ENCODE measurements at regions not wholly inside any gene's neighbourhood (a gene's known extent, or its start where the extent isn't known, plus 50 kb on each side); places are given as distances from the start of the nearest gene placed in this dataset.
"Not testable (repeated sequence)": the region's sequence is repeated elsewhere in the genome, so short reads cannot be mapped to it uniquely, and the experiment has no call there.

GRCh38 chr2:102871707-102872106 lies 109.9 kb downstream of the TMEM182 start:
- no peak for DNase-seq

DNA sequence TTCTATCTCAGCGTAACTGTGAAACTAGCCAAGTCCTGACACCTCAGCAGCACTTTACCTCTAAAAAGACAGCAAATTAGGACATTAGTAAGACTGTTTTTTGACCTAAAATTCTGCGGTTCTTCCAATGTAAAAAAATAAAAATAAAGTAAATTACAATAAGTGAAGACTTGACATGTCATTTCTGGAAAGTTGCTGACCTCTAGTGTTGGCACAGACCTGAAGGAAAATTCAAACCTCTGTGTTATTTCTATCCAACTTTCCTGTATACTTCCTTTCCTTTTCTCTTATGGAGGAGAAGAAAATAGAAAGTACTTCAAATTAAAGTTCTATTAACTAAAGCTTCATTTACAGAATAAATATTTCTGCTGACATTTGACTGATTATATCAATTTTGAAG lies 110.6 kb downstream of the TMEM182 start:
- DNase-seq = no peak

- DNase-seq = not testable (repeated sequence)
Measured at GRCh38 chr2:102879513-102879912, 117.7 kb downstream of the TMEM182 start.

DNA sequence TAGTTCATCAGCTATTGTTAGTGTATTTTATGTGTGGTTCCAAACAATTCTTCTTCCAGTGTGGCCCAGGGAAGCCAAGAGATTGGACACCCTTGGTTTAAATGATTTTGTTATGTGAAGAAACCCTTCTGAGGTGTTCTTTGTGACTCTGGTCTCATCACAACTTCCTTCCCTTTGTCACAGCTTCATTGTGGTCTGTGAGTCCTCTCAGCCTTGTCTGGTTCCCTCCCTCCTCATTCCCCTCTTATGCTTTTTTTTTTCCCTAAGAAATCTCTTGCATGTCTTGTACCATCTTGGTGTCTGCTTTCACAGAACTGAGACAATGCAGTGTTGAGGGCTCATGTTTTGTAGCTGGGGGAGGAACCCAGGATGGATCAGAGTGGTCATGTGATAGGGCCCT lies 118.9 kb downstream of the TMEM182 start:
- no peak for DNase-seq

DNA sequence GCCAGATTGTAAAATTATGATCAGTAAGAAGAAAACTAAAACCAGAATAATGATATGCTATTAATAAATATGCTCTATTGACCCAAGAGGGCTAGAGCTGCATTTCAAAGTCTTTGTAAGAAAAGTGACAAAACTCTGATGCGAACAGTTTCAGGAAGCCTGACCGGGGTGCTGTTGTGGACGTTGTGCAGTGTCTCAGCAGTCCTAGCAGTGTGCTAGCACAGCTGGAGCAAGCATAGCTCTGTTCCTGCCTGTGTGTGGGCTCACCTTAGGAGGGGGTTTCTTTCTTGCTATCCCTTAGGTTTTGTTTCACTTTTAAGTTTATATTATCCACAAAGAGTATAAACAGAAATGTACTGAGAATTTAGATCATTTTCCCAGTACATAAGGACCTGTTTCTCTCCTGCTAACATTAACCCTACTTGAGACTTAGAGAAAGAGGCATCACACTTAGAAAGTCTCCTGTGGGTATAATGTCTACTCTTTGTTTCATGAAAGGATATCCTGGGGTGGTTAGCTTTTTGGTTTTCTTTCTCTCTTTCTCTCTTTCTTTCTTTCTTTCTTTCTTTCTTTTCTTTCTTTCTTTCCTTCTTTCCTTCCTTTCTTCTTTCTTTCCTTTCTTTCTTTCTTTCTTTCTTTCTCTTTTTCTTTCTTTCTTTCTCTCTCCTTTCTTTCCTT lies 124.5 kb downstream of the TMEM182 start:
- no peak for DNase-seq

- no peak for DNase-seq
Measured at GRCh38 chr2:102888514-102888913, 126.7 kb downstream of the TMEM182 start.

- DNase-seq = peak; percentile 29
Measured at GRCh38 chr2:102891296-102891695, 129.5 kb downstream of the TMEM182 start.

DNA sequence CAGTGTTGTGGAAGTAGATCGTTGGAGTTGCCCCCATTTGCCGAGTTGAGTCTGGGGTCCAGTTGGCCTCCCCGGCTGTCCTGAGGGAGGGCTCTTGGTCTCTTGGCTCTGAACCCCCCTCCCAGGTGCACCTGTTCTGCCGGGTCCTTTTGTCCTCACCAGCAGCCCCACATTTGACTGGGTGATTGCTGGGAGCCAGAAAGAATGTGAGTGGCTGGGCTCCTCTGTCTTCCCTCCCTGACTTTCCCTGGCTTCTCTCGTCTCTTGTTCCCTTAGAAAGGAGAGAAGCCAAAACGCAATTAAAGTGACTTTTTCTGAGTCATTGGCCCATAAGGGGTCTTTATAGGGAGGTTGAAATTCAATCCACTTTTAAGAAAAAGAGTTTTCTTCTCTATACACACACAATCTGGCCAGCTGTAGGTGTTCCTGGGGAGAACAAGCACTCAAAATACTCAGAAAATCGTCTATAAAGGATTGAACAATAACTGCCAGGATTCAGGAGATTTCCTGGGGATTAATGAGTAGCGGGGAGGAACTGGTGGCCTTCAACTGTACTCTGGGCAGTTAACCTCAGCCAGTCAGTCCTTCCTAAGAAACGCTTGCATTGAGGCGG lies 131.0 kb downstream of the TMEM182 start:
- DNase-seq = no peak

DNA sequence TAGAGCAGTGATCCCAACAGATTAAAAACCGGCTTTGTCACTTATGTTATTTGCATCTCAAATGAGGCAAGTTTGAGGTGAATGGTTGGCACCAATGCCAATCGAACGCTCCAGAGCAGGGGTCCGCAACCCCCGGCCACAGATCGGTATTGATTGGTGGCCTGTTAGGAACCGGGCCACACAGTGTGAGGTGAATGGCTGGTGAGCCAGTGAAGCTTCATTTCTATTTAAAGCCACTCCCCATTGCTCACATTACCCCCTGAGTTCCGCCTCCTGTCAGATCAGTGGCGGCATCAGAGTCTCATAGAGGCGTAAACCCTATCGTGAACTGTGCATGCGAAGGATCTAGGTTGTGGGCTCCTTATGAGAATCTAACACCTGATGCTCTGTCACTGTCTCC lies 132.0 kb downstream of the TMEM182 start:
- no peak for DNase-seq

- DNase-seq = no peak
Measured at GRCh38 chr2:102895376-102895775, 133.5 kb downstream of the TMEM182 start.

- DNase-seq = not testable (repeated sequence)
Measured at GRCh38 chr2:102909240-102909639, 147.4 kb downstream of the TMEM182 start.

- DNase-seq = no peak
Measured at GRCh38 chr2:102910724-102911123, 148.9 kb downstream of the TMEM182 start.

GRCh38 chr2:102915128-102915527 lies 153.3 kb downstream of the TMEM182 start:
- peak; percentile 77 for DNase-seq

GRCh38 chr2:102922321-102922720 lies 160.5 kb downstream of the TMEM182 start:
- DNase-seq = no peak

DNA sequence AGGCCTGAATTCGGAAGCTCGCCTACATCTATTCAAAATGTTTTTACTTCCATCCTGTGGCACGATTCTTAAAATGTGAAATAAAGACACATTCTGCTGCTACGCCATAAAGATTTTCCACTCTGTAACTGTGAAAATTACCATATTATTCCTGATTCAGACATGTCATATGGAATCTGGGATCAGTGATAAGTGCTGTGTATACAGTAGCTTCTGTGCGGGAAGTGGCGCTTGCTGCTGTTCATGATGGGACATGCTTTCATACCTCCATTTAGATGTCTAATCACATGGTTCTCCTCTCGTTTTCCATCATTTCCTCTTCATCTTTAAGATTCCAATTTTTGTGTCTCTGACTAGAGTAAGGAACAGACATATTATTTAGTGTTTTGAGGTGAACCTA lies 163.2 kb downstream of the TMEM182 start:
- DNase-seq = no peak

DNA sequence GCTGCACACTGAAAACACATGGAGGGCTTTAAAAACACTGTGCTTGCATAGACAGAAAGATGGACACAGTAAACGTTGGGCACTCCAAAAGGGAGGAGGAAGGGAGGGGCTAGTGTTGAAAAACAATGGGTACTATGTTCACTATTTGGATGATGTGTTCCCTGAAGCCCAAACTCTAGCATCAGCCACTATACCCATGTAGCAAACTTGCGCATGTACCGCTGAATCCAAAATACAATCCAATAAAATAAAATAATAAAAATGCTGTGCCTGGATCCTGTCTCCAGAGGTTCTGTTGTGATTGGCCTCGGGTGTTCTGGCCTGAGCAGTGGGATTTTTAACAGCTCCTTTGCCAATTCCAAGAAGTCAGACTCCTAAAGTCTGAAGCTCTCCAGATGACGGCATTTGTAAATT lies 166.0 kb downstream of the TMEM182 start:
- no peak for DNase-seq

- no peak for DNase-seq
Measured at GRCh38 chr2:102929721-102930120, 167.9 kb downstream of the TMEM182 start.

- DNase-seq = no peak
Measured at GRCh38 chr2:102932501-102932900, 170.7 kb downstream of the TMEM182 start.

DNA sequence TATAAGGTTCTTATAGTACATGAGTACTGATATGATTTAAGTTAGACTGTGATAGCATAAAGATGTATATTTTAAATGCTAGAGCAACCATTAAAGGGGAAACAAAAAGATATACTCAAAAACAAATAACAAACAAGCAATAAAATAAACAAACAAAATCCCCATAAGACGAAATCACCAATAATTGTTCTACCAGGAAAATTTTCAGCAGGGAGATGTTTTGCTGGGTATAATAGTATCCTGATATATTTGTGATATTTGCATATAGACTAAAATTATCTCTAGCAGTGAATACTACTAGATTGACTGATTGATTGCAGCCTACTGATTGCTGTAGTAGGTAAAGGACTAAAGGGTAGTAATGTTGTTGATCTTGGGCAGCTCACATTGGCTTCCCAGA lies 177.4 kb downstream of the TMEM182 start:
- no peak for DNase-seq

GRCh38 chr2:102940684-102941083 lies 178.9 kb downstream of the TMEM182 start:
- DNase-seq = no peak

DNA sequence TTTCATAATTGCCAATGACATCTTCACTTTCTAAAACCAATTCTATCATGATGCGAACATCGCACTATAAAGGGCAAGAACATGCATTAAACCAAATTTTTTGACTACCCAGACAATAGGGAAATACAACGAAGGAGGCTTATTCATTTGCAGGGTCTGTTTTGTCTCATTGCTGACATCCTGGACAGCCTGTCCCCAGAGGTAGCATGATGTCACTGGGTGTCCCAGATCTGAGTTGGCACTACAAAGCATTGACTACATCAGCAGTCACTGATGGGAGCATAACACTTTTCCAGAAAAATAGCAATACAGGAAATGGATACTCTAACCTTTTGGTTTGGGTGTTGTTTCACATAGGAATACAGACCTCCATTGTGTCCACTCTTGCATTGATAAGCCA lies 180.3 kb downstream of the TMEM182 start:
- DNase-seq = no peak

DNA sequence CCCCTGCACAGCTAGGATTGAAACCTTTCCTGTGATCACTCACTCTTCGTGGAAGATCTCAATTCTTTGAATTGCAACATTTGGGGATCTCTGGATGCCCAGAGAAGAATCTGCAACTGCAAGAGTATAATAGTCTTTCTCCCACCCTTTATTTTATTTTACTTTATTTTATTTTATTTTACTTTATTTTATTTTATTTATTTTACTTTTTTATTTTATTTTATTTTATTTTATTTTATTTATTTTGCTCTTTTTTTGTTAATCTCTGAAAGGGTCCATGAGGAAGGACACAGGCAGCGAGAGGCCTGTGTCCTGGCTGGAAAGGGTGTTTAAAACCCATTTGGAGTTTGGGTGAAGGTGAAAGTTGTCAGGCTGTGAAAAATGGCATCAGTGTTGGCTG lies 181.4 kb downstream of the TMEM182 start:
- DNase-seq = no peak

DNA sequence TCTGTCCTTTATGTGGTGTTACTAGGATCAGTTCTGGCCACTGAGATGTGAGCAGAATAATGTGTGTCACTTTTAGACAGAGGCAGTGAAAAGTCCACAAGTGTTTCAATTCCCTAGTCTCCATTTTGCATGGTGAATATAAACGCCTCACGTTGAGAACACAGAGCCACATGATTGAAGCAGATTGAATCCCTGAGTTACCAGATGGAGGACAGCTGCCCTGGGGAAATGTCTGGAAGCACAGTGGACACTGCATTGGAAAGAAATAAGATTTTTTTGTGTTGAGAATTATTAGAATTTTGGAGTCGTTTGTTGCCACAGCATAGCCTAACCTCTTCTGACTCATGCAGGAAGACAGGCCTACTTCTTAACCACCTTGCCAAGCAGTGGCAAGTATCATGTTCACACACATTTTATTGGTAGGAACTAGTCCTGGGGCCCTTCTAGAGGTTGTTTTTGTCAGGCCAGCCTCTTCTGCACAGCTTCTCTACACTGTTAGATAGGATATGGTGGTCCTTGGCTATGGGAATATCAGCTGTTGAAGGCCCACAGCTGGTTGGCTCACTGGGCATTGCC lies 188.6 kb downstream of the TMEM182 start:
- no peak for DNase-seq

DNA sequence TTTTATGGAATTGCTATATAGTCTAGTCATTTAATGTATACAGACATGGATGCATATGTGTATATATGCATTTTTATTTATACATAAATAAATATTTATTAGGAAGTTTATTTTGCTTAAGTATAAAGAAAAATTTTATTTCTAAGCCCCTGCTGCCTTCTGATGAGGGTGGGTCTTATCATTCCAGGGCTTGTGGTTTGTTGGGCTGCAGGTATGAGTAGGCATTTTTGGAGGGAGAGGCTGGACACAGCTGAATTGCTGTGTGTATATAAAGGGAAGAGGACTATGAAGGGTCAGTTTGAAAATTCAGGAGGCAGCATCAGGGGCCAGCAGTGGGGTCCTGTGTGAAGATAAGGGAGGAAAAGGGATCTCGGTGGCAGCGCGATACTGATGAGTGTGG lies 189.4 kb downstream of the TMEM182 start:
- DNase-seq = no peak

DNA sequence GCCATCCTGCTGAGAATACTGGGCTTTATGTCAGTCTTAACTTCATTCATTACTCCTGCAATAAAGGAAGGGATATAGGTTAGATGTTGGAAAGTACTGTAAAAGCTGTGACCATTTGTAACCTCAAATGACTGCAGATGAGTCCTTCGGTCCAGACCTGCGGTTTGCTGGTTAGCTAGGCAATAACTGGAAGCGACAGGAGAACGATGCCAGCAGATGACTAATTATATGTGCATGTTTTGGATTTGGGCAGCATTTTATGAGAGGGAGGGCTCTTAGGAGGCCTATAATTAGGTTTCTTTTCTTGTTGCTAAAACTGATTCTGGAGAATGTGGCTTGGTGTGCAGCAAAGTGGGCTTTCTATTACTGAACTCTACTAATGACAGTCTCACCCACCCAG lies 205.6 kb downstream of the TMEM182 start:
- peak; percentile 87 for DNase-seq
